Loucy (cell line): ENCODE measurements at regions not wholly inside any gene's neighbourhood (a gene's known extent, or its start where the extent isn't known, plus 50 kb on each side); places are given as distances from the start of the nearest gene placed in this dataset.

ENCODE experiments used
- H2AFZ ChIP-seq: fragments of 200-600 bp; sonication (generic); 2 replicates; pipeline ENCODE4 v1.6.0; 2016; ENCODE audit warnings: antibody characterized with exemption, mild to moderate bottlenecking, low read length, moderate library complexity
- H3F3A ChIP-seq: fragments of 200-600 bp; 2 replicates; pipeline ENCODE4 v1.6.0; 2016; ENCODE audit warnings: antibody characterized with exemption, low read depth, mild to moderate bottlenecking
- H3K27me3 ChIP-seq: fragments of 200-600 bp; sonication (generic); 2 replicates; pipeline ENCODE4 v1.6.1; 2014; ENCODE audit warnings: low read length, mild to moderate bottlenecking; ENCODE audit not compliant: insufficient read depth, poor library complexity, severe bottlenecking
- H3K36me3 ChIP-seq: fragments of 200-600 bp; sonication (generic); 2 replicates; pipeline ENCODE4 v1.6.1; 2016; ENCODE audit warnings: low read length; ENCODE audit not compliant: insufficient read depth
- H3K4me1 ChIP-seq: fragments of 200-600 bp; sonication (generic); 2 replicates; pipeline ENCODE4 v1.5.1; 2014; ENCODE audit warnings: low read length, mild to moderate bottlenecking; ENCODE audit not compliant: insufficient read depth, poor library complexity, severe bottlenecking
- H3K4me2 ChIP-seq: fragments of 200-600 bp; sonication (generic); 2 replicates; pipeline ENCODE4 v1.6.0; 2014; ENCODE audit warnings: antibody characterized with exemption, low read length, low read depth, mild to moderate bottlenecking; ENCODE audit not compliant: poor library complexity, severe bottlenecking
- H3K4me3 ChIP-seq: fragments of 200-600 bp; sonication (generic); 2 replicates; pipeline ENCODE4 v1.5.1; 2014; ENCODE audit warnings: low read length, mild to moderate bottlenecking, mixed read lengths; ENCODE audit not compliant: poor library complexity, severe bottlenecking
- H3K79me2 ChIP-seq: fragments of 200-600 bp; sonication (generic); 2 replicates; pipeline ENCODE4 v1.6.1; 2014; ENCODE audit warnings: low read length; ENCODE audit not compliant: insufficient read depth
- H3K9ac ChIP-seq: fragments of 200-600 bp; sonication (generic); 2 replicates; pipeline ENCODE4 v1.6.0; 2014; ENCODE audit warnings: mild to moderate bottlenecking, low read depth, low read length, moderate library complexity; ENCODE audit not compliant: poor library complexity, severe bottlenecking
- H3K9me2 ChIP-seq: fragments of 200-600 bp; sonication (generic); replicated peaks from 2 replicates; pipeline ENCODE4 v1.6.1; 2016; ENCODE audit warnings: low read depth, low read length, mixed read lengths
- H3K9me3 ChIP-seq: fragments of 200-600 bp; sonication (generic); 2 replicates; pipeline ENCODE4 v1.6.1; 2014; ENCODE audit warnings: mild to moderate bottlenecking, antibody characterized with exemption, low read length, low read depth; ENCODE audit not compliant: insufficient read depth
- H4K20me1 ChIP-seq: fragments of 200-600 bp; sonication (generic); 2 replicates; pipeline ENCODE4 v1.6.0; 2014; ENCODE audit warnings: antibody characterized with exemption, low read length, mild to moderate bottlenecking; ENCODE audit not compliant: insufficient read depth, poor library complexity, severe bottlenecking
- CTCF ChIP-seq: fragments of 200-600 bp; sonication (generic); conservative IDR thresholded peaks from 2 replicates; pipeline ENCODE4 v1.5.1; 2014; ENCODE audit warnings: mild to moderate bottlenecking, antibody characterized with exemption, low read length
- EZH2phosphoT487 ChIP-seq: fragments of 200-600 bp; IDR thresholded peaks from 2 replicates; pipeline ENCODE4 v1.6.1; 2018; ENCODE audit warnings: antibody characterized with exemption, mild to moderate bottlenecking, moderate library complexity, borderline replicate concordance

- no peak overlapping the region for H2AFZ ChIP-seq
- H3K9me3 ChIP-seq: no peaks in the 10 kb centered on the region
- H3F3A ChIP-seq: no peaks in the 10 kb centered on the region
- H3K27me3 ChIP-seq: no peaks in the 10 kb centered on the region
- no peak overlapping the region for H3K4me3 ChIP-seq
- H3K4me1 ChIP-seq: no peaks in the 10 kb centered on the region
- H4K20me1 ChIP-seq: no peaks in the 10 kb centered on the region
- no peaks in the 10 kb centered on the region for H3K36me3 ChIP-seq
- TF ChIP-seq CTCF: no peak
- TF ChIP-seq EZH2phosphoT487: no peak
- H3K9ac ChIP-seq: no peak overlapping the region
- H3K79me2 ChIP-seq: no peaks in the 10 kb centered on the region
- no peaks in the 10 kb centered on the region for H3K9me2 ChIP-seq
- H3K4me2 ChIP-seq: no peak overlapping the region
These were observed 380.4 kb upstream of the ZMIZ1 start for GRCh38 chr10:78688230-78688900.

- H3K4me1 ChIP-seq: no peaks in the 10 kb centered on the region
- H3K4me2 ChIP-seq: no peak overlapping the region
- no peaks in the 10 kb centered on the region for H3K79me2 ChIP-seq
- no peak overlapping the region for H3K9ac ChIP-seq
- no peak overlapping the region for H2AFZ ChIP-seq
- no peaks in the 10 kb centered on the region for H3K9me2 ChIP-seq
- no peak for TF ChIP-seq EZH2phosphoT487
- no peak for TF ChIP-seq CTCF
- no peaks in the 10 kb centered on the region for H4K20me1 ChIP-seq
- H3F3A ChIP-seq: no peaks in the 10 kb centered on the region
- H3K36me3 ChIP-seq: no peaks in the 10 kb centered on the region
- no peaks in the 10 kb centered on the region for H3K27me3 ChIP-seq
- H3K9me3 ChIP-seq: no peaks in the 10 kb centered on the region
- H3K4me3 ChIP-seq: no peak overlapping the region
These were observed 379.7 kb upstream of the ZMIZ1 start for GRCh38 chr10:78688901-78689583.

- no peaks in the 10 kb centered on the region for H3F3A ChIP-seq
- no peaks in the 10 kb centered on the region for H3K4me1 ChIP-seq
- no peak overlapping the region for H3K4me3 ChIP-seq
- H3K27me3 ChIP-seq: no peaks in the 10 kb centered on the region
- H2AFZ ChIP-seq: no peak overlapping the region
- TF ChIP-seq CTCF (no peak), EZH2phosphoT487 (no peak)
- no peaks in the 10 kb centered on the region for H3K9me2 ChIP-seq
- H3K4me2 ChIP-seq: no peak overlapping the region
- H3K9ac ChIP-seq: no peak overlapping the region
- no peaks in the 10 kb centered on the region for H3K9me3 ChIP-seq
- H3K36me3 ChIP-seq: no peaks in the 10 kb centered on the region
- no peaks in the 10 kb centered on the region for H3K79me2 ChIP-seq
- H4K20me1 ChIP-seq: no peaks in the 10 kb centered on the region
These were observed 379.2 kb upstream of the ZMIZ1 start for GRCh38 chr10:78689584-78689935.
